Trophoblast cell (in vitro differentiated cells and primary cell): ENCODE measurements at regions not wholly inside any gene's neighbourhood (a gene's known extent, or its start where the extent isn't known, plus 50 kb on each side); places are given as distances from the start of the nearest gene placed in this dataset.

Experiments
- DNase-seq, 2 donors: peaks; one replicate each; pipeline ENCODE4 v3.0.0-alpha.2; 2016
- H2AFZ ChIP-seq: 2 replicates; pipeline ENCODE4 v1.6.1; 2013; ENCODE audit warnings: low read length, moderate library complexity, mild to moderate bottlenecking; ENCODE audit not compliant: insufficient read depth, poor library complexity
- H2AK5ac ChIP-seq: 2 replicates; pipeline ENCODE4 v1.6.1; 2013; ENCODE audit warnings: mild to moderate bottlenecking, low read length
- H2BK120ac ChIP-seq: 2 replicates; pipeline ENCODE4 v1.6.1; 2013; ENCODE audit warnings: low read length, mild to moderate bottlenecking, moderate library complexity; ENCODE audit not compliant: insufficient read depth, poor library complexity
- H2BK12ac ChIP-seq: 2 replicates; pipeline ENCODE4 v1.6.1; 2013; ENCODE audit warnings: mild to moderate bottlenecking, low read length, moderate library complexity
- H2BK5ac ChIP-seq: 2 replicates; pipeline ENCODE4 v1.6.1; 2013; ENCODE audit warnings: low read length, low read depth, moderate library complexity, mild to moderate bottlenecking; ENCODE audit not compliant: poor library complexity
- H3K14ac ChIP-seq: 2 replicates; pipeline ENCODE4 v1.6.1; 2013; ENCODE audit warnings: mild to moderate bottlenecking, low read length
- H3K18ac ChIP-seq: 2 replicates; pipeline ENCODE4 v1.6.1; 2013; ENCODE audit warnings: mild to moderate bottlenecking, low read length
- H3K23ac ChIP-seq: 2 replicates; pipeline ENCODE4 v1.6.1; 2013; ENCODE audit warnings: low read length
- H3K27ac ChIP-seq: 2 replicates; pipeline ENCODE4 v1.5.1; 2013; ENCODE audit warnings: low read depth, mild to moderate bottlenecking, inconsistent platforms, low read length, moderate library complexity
- H3K27me3 ChIP-seq: 2 replicates; pipeline ENCODE4 v1.6.1; 2013; ENCODE audit warnings: inconsistent platforms, mild to moderate bottlenecking, low read length, moderate library complexity; ENCODE audit not compliant: insufficient read depth
- H3K36me3 ChIP-seq, 2 experiments: 1 replicate in 1 of 2; 2 replicates in 1 of 2; pipeline ENCODE4 v1.6.1; 2013; ENCODE audit warnings: low read length in 2 of 2, mild to moderate bottlenecking in 2 of 2, moderate library complexity in 1 of 2; ENCODE audit not compliant: insufficient read depth in 2 of 2, control insufficient read depth in 1 of 2
- H3K4ac ChIP-seq: 2 replicates; pipeline ENCODE4 v1.6.1; 2013; ENCODE audit warnings: low read depth, mild to moderate bottlenecking, low read length, moderate library complexity
- H3K4me1 ChIP-seq, 2 experiments: 1 replicate in 1 of 2; 2 replicates in 1 of 2; pipeline ENCODE4 v1.6.1; 2013; ENCODE audit warnings: low read length in 2 of 2, mild to moderate bottlenecking in 2 of 2, moderate library complexity in 1 of 2; ENCODE audit not compliant: insufficient read depth in 2 of 2, control insufficient read depth in 1 of 2
- H3K4me2 ChIP-seq: 2 replicates; pipeline ENCODE4 v1.6.1; 2013; ENCODE audit warnings: inconsistent platforms, mild to moderate bottlenecking, low read length, moderate library complexity
- H3K4me3 ChIP-seq: 2 replicates; pipeline ENCODE4 v1.5.1; 2013; ENCODE audit warnings: mild to moderate bottlenecking, low read depth, low read length, inconsistent platforms
- H3K79me1 ChIP-seq: one replicate; pipeline ENCODE4 v1.6.1; 2013; ENCODE audit warnings: low read length
- H3K79me2 ChIP-seq: 2 replicates; pipeline ENCODE4 v1.6.1; 2013; ENCODE audit warnings: low read length, mild to moderate bottlenecking; ENCODE audit not compliant: control insufficient read depth, insufficient read depth, poor library complexity
- H3K9ac ChIP-seq: 2 replicates; pipeline ENCODE4 v1.6.1; 2013; ENCODE audit warnings: mild to moderate bottlenecking, low read length
- H3K9me3 ChIP-seq: 2 replicates; pipeline ENCODE4 v1.6.1; 2013; ENCODE audit warnings: low read depth, mild to moderate bottlenecking, control low read depth, inconsistent platforms, low read length; ENCODE audit not compliant: insufficient read depth
- H4K12ac ChIP-seq: 2 replicates; pipeline ENCODE4 v1.6.1; 2013; ENCODE audit warnings: low read depth, mild to moderate bottlenecking, low read length, moderate library complexity
- H4K8ac ChIP-seq: 2 replicates; pipeline ENCODE4 v1.6.1; 2013; ENCODE audit warnings: low read depth, mild to moderate bottlenecking, low read length, moderate library complexity
- H4K91ac ChIP-seq: one replicate; pipeline ENCODE4 v1.6.1; 2013; ENCODE audit warnings: low read depth, mild to moderate bottlenecking, low read length, moderate library complexity
- WGBS: extraction: QIAGEN DNeasy Blood & Tissue Kit; methylation state at CpG from one replicate; pipeline ENCODE4 v1.1.7; 2013; ENCODE audit warnings: missing lambda C conversion rate; ENCODE audit not compliant: insufficient read length, insufficient coverage; ENCODE audit errors: extremely low coverage; 5-methylcytosine and 5-hydroxymethylcytosine counted together

DNA sequence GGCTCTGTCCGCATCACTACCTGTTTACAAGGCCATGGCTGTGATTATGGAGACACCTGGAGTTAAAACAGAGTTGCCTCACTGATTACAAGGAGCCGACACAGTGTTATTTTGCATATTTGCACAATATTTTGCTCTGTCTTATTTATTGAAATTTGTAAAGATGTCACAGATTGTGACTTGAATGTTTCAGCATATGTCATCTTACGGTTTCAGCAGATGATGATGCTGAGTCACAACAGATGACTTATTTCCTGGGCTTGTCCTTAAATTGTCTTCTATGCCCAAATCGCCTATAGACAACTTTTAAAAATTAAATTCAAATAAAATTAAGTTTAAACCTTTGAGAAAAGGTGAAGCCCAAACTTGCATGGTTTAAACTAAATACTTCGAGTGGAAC, 87.1 kb upstream of the INPP4B start:
- no peak overlapping the region for H4K8ac ChIP-seq
- H3K79me2 ChIP-seq: no peaks in the 10 kb centered on the region
- no peak overlapping the region for H3K18ac ChIP-seq
- H3K4me1 ChIP-seq: no peaks in the 10 kb centered on the region
- no peak overlapping the region for H2BK120ac ChIP-seq
- no peak for DNase-seq
- H3K4ac ChIP-seq: no peak overlapping the region
- no peak overlapping the region for H3K14ac ChIP-seq
- no peak overlapping the region for H3K23ac ChIP-seq
- no peak overlapping the region for H2AK5ac ChIP-seq
- no peak overlapping the region for H3K4me2 ChIP-seq
- no peak overlapping the region for H2BK5ac ChIP-seq
- H2BK12ac ChIP-seq: no peak overlapping the region
- H3K9me3 ChIP-seq: no peaks in the 10 kb centered on the region
- no peak overlapping the region for H4K12ac ChIP-seq
- WGBS: no CpG with 5 or more reads among the region's 5 CpGs
- no peak overlapping the region for H3K4me3 ChIP-seq
- no peaks in the 10 kb centered on the region for H3K36me3 ChIP-seq
- no peaks in the 10 kb centered on the region for H3K27me3 ChIP-seq
- no peak overlapping the region for H2AFZ ChIP-seq
- no peak overlapping the region for H3K9ac ChIP-seq
- H4K91ac ChIP-seq: no peak overlapping the region
- H3K27ac ChIP-seq: no peak overlapping the region
- no peaks in the 10 kb centered on the region for H3K79me1 ChIP-seq

DNA sequence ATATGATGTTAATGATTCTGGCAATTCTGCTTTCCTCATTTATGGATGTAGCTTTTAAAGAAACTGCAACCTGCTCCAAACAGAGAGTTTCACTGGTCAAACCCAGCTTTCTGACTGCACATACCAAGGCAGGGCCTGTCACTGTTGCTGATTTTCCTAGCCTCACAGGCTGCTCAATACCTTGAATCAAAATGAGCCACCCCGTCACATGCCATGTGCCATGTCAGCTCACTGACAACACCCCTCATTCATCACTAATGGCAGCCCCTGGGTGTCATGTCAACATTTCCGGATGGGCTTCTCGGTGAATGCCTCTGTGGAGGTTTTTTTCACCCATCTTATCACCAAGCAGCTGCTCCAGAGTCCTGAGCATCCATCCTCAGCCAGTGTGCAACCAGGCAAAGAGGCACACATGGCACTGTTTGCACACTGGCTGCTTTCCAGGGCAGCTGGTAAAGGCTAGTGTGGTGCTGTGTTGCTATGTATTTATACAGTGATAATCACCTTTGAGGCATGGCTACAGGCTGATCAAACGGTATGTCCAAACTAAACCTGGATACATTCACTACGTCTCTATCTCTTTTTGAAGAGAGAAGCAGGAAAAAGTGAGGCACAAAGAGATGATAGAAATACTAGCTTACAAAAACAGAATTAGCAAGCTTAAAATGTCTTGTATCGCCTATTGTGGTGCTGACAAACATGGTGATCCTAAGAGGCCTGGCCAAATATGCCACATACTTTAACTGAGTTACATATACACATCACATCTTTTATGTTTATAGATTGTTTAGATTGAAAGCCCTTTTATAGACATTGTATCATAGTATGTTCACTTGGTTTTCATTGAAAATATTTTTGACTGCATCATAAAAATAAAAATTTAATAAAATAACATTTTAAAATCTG, 94.6 kb upstream of the INPP4B start:
- Histone ChIP-seq H3K4ac (no peak overlapping the region), H2BK12ac (no peak overlapping the region)
- WGBS: no CpG with 5 or more reads among the region's 6 CpGs

DNA sequence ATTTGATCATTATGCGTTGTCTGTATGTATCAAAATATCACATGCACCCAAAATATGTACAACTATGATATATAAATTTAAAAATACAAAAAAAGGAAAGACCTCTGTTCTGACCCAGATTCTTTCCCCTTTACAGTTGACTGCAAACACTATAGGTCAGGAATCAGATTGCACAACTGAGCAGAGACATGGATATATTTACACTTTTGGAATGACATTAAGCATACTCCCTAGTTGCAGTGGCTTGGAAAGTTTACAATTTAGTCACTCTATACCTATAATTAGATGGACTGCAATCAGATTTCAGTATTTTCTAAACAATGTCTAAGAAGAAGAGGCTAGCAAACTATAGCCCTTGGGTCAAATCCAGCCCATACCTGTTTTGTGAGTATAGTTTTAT, 98.5 kb upstream of the INPP4B start:
- no peak overlapping the region for H2AFZ ChIP-seq
- no peak overlapping the region for H4K91ac ChIP-seq
- no peak overlapping the region for H3K4me2 ChIP-seq
- H3K23ac ChIP-seq: no peak overlapping the region
- H2BK5ac ChIP-seq: no peak overlapping the region
- no peaks in the 10 kb centered on the region for H3K27me3 ChIP-seq
- H3K36me3 ChIP-seq: no peaks in the 10 kb centered on the region
- H3K27ac ChIP-seq: no peak overlapping the region
- no peak overlapping the region for H3K9ac ChIP-seq
- no peak overlapping the region for H2BK12ac ChIP-seq
- no peaks in the 10 kb centered on the region for H3K79me1 ChIP-seq
- H3K4me1 ChIP-seq: peaks cover 7% of the 10 kb centered on the region in 2 experiments
- no peak overlapping the region for H3K4me3 ChIP-seq
- H3K18ac ChIP-seq: no peak overlapping the region
- no peak overlapping the region for H3K4ac ChIP-seq
- H3K9me3 ChIP-seq: no peaks in the 10 kb centered on the region
- H4K8ac ChIP-seq: no peak overlapping the region
- H3K14ac ChIP-seq: no peak overlapping the region
- DNase-seq: no peak
- no peak overlapping the region for H2AK5ac ChIP-seq
- H2BK120ac ChIP-seq: no peak overlapping the region
- WGBS: no CpG with 5 or more reads among the region's 1 CpG
- H4K12ac ChIP-seq: no peak overlapping the region
- no peaks in the 10 kb centered on the region for H3K79me2 ChIP-seq

More for the DNA sequence above, 94.6 kb upstream of the INPP4B start:
- no peak overlapping the region for H2AK5ac ChIP-seq
- H3K9me3 ChIP-seq: no peaks in the 10 kb centered on the region
- H3K9ac ChIP-seq: no peak overlapping the region
- no peak overlapping the region for H4K12ac ChIP-seq
- DNase-seq: no peak
- no peaks in the 10 kb centered on the region for H3K79me2 ChIP-seq
- H2BK120ac ChIP-seq: no peak overlapping the region
- no peak overlapping the region for H2AFZ ChIP-seq
- H3K27ac ChIP-seq: no peak overlapping the region
- H4K8ac ChIP-seq: no peak overlapping the region
- no peaks in the 10 kb centered on the region for H3K36me3 ChIP-seq
- no peaks in the 10 kb centered on the region for H3K79me1 ChIP-seq
- no peak overlapping the region for H3K18ac ChIP-seq
- H3K23ac ChIP-seq: no peak overlapping the region
- H3K4me2 ChIP-seq: no peak overlapping the region
- no peak overlapping the region for H4K91ac ChIP-seq
- no peak overlapping the region for H3K4me3 ChIP-seq
- H3K27me3 ChIP-seq: no peaks in the 10 kb centered on the region
- no peak overlapping the region for H2BK5ac ChIP-seq
- no peak overlapping the region for H3K14ac ChIP-seq
- H3K4me1 ChIP-seq: no peaks in the 10 kb centered on the region

DNA sequence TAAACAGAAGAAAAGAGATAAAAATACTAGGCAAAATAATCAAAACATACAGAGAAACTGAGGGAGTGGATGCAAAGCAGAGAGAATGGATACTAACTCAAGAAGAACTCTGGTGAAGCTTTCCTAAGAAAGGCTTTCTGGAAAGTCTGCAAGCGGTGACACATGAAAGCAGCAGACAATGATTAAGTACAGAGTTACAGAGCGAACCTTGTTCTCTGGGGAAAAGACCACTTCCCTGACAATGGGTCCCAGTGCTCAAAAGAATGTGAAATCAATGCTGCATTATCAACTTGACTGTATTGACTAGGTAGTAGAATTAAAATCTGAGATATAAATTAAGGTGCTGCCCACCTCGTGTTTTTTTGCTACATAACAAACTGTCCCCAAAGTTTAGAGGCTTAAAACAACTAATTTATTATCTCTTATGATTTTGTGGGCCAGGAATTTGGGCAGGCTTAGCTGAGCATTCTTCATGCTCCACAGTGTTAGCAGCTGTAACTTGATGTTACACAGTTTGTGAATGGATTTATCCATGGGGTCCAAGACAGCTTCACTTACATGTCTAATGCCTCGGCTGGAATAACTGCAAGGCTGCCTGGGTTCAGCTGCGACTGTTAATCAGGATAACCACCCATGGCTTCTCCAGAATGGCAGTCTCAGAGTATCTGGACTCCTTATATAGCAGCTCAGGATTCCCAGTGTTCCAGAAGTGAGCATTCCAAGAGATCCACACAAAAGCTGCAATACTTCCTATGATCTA, 106.9 kb upstream of the INPP4B start:
- Histone ChIP-seq H2BK120ac (no peak overlapping the region), H4K91ac (no peak overlapping the region), H3K23ac (no peak overlapping the region), H2AFZ (no peak overlapping the region), H4K8ac (no peak overlapping the region), H4K12ac (no peak overlapping the region), H3K4ac (no peak overlapping the region), H2AK5ac (no peak overlapping the region), H3K9ac (no peak overlapping the region), H3K4me3 (no peak overlapping the region), H3K14ac (no peak overlapping the region), H3K36me3 (no peaks in the 10 kb centered on the region), H3K79me1 (peaks cover 2% of the 10 kb centered on the region), H2BK12ac (no peak overlapping the region), H3K18ac (no peak overlapping the region), H3K27me3 (no peaks in the 10 kb centered on the region), H3K9me3 (no peaks in the 10 kb centered on the region), H3K79me2 (no peaks in the 10 kb centered on the region), H3K4me2 (no peak overlapping the region), H3K4me1 (peaks cover 2% of the 10 kb centered on the region in 2 experiments), H2BK5ac (no peak overlapping the region), H3K27ac (no peak overlapping the region)
- DNase-seq: no peak
- WGBS: no CpG with 5 or more reads among the region's 5 CpGs
